ENCODE measurements at regions not wholly inside any gene's neighbourhood (a gene's known extent, or its start where the extent isn't known, plus 50 kb on each side); places are given as distances from the start of the nearest gene placed in this dataset.

DNA sequence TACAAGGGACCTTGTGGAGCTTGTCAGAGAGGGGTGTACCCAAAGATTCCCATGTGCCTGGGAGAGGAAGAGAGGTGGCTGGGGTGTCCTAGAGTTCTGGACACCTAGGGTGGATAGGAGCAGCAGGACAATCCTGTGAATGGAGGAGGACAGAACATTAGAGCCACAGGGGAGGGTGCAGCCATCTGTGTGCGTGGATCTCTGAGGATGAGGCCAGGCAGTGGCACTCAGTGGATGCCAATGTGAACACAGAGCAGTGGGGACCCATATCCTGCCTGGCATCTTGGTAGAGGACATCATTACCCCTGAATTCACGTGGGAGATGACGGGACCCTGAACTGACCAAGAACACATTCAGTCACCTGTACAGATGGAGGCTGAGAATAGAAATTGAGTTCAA lies 205.3 kb downstream of the CD83 start:
- ATAC-seq (replicated peaks in 1 of 2) (no peak), DNase-seq (no peak)
- Mint-ChIP-seq H3K4me1 (ENCODE audit: low read depth) (peaks cover 28% of the 10 kb centered on the region), H3K27ac (no peak overlapping the region), H3K27me3 (ENCODE audit: low read depth) (peaks cover 25% of the 10 kb centered on the region), H3K4me3 (peak overlapping the region in 1 of 2 donors; percentile 46), H3K36me3 (ENCODE audit: insufficient read depth in 2 of 2) (no peaks in the 10 kb centered on the region), H3K9me3 (no peaks in the 10 kb centered on the region)

DNA sequence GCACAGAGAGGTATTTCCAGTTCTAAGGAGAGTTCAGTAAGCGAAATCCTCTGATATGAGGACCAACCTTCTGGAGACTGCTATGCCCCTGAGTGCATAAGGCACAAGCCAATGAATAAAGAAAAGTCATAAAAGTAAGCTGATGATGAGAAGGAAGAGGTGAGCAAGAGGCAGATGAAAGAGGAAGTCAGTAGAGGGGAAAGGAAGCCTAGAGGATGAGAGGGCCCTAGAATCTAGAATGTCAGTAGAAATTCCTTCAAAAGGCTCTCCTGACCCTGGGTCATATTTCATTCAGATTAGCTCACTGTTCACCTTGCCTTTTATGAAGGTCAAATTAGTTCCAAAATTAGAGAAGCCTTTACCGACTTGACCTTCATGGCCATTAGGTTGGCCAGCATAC lies 209.2 kb downstream of the CD83 start:
- Mint-ChIP-seq H3K36me3 (ENCODE audit: insufficient read depth in 2 of 2) (no peaks in the 10 kb centered on the region), H3K9me3 (no peaks in the 10 kb centered on the region), H3K4me3 (no peak overlapping the region), H3K27ac (no peak overlapping the region), H3K27me3 (ENCODE audit: low read depth) (peaks cover 13% of the 10 kb centered on the region), H3K4me1 (ENCODE audit: low read depth) (peaks cover 27% of the 10 kb centered on the region)
- ATAC-seq (replicated peaks in 1 of 2) (no peak), DNase-seq (no peak)

DNA sequence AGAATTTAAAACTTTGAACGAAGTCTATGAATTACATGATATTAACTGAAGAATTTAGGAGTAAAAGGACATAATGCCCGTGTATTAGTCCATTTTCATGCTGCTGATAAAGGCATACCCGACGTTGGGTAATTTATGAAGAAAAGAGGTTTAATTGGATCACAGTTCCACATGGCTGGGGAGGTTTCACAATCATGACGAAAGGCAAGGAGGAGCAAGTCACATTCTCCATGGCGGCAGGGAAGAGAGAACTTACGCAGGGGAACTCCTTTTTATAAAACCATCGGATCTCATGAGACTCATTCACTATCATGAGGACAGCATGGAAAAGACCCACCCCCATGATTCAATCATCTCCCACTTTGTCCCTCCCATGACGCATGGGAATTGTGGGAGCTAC lies 210.6 kb downstream of the CD83 start:
- H3K27ac Mint-ChIP-seq = no peak overlapping the region

DNA sequence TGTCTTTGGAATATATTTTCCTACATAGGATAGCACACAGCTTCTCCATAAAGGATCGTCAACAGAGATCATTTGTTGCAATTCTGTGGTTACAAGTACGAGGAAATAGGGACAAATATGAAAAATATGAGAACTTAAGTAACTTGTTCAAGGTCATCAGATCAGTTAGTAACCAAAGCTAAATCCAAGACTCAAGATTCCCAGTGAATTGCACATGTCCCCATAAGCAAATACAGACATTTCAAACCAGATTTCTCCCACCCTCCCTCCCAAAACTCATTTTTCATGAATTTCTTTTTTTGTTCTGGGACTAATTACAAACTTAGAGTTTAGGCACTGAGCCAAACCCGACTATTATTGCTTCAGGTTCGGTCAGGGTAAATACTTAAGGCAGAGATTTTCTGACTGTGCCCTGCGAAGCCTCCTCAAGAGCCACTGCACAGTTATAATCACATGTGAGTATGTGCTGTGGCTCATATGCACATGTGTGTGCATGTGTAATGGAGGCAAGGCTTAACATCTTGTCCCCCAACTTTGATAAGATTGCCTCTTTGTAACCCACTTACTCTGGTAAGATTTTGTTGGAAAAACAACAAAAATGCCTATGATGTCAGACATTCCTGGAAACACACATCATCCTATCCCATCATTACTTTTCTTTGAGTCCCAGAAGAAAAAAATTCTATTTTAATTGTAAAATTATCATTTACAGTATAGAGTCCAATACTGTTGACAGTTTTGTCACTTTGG lies 216.2 kb downstream of the CD83 start:
- H3K27me3 Mint-ChIP-seq (ENCODE audit: low read depth) = no peaks in the 10 kb centered on the region
- no peak overlapping the region for H3K27ac Mint-ChIP-seq
- H3K4me1 Mint-ChIP-seq (ENCODE audit: low read depth) = peaks cover 6% of the 10 kb centered on the region
- DNase-seq (no peak), ATAC-seq (replicated peaks in 1 of 2) (no peak)
- H3K4me3 Mint-ChIP-seq = no peak overlapping the region
- peaks cover 2 to 3% of the 10 kb centered on the region in 2 donors for H3K9me3 Mint-ChIP-seq
- peaks cover 1 to 3% of the 10 kb centered on the region in 2 donors for H3K36me3 Mint-ChIP-seq (ENCODE audit: insufficient read depth in 2 of 2)

More for the DNA sequence above, 210.6 kb downstream of the CD83 start:
- H3K4me1 Mint-ChIP-seq (ENCODE audit: low read depth) = peaks cover 18% of the 10 kb centered on the region
- ATAC-seq (replicated peaks in 1 of 2) = no peak
- H3K36me3 Mint-ChIP-seq (ENCODE audit: insufficient read depth in 2 of 2) = no peaks in the 10 kb centered on the region
- no peak for DNase-seq
- H3K27me3 Mint-ChIP-seq (ENCODE audit: low read depth) = no peaks in the 10 kb centered on the region
- H3K4me3 Mint-ChIP-seq = no peak overlapping the region
- no peaks in the 10 kb centered on the region for H3K9me3 Mint-ChIP-seq

DNA sequence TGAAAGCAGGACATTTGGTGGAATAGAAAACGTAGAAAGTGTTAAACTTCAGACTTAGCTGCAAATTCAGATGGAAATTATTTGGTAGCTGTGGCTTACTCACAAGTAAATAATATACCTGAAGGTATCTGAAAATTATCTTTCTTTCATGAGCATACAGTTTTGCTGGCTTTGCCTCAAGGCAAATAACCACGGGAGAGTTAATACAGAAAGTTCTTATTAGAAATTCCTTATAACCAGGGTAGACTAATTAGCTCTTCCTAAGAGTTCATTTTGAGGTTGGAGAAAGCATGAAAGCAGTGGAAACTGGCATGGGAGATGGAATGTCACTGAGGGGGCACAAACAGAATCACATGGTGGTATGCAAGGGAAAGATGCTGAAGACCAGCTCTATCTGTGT lies 217.5 kb downstream of the CD83 start:
- Mint-ChIP-seq H3K36me3 (ENCODE audit: insufficient read depth in 2 of 2) (peaks cover 1 to 3% of the 10 kb centered on the region in 2 donors), H3K4me1 (ENCODE audit: low read depth) (peaks cover 6% of the 10 kb centered on the region), H3K4me3 (no peak overlapping the region), H3K9me3 (peaks cover 2 to 3% of the 10 kb centered on the region in 2 donors), H3K27me3 (ENCODE audit: low read depth) (no peaks in the 10 kb centered on the region), H3K27ac (no peak overlapping the region)
- ATAC-seq (replicated peaks in 1 of 2) (no peak), DNase-seq (no peak)

DNA sequence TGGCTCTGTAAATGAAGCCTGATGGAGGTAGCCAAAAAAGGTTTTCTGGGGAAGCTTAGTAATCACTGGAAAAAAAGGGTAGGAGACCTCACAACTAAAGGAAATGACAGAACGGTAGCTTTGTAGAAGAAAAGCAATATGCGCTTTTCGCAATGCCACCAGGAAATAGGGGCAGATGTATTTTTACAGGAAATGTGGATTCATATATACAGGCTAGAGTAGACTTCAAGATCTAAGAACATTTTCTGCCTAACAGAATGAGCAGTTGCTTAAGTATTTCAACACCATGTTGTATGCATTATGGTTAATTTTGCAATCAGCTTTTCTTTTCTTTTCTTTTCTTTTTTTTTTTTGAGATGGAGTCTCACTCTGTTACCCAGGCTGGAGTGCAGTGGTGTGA lies 219.6 kb downstream of the CD83 start:
- Mint-ChIP-seq H3K27ac (no peak overlapping the region), H3K27me3 (ENCODE audit: low read depth) (no peaks in the 10 kb centered on the region), H3K4me1 (ENCODE audit: low read depth) (peaks cover 6% of the 10 kb centered on the region), H3K4me3 (no peak overlapping the region), H3K9me3 (peaks cover 2 to 3% of the 10 kb centered on the region in 2 donors), H3K36me3 (ENCODE audit: insufficient read depth in 2 of 2) (peaks cover 1 to 3% of the 10 kb centered on the region in 2 donors)
- ATAC-seq (replicated peaks in 1 of 2) (no peak), DNase-seq (no peak)

DNA sequence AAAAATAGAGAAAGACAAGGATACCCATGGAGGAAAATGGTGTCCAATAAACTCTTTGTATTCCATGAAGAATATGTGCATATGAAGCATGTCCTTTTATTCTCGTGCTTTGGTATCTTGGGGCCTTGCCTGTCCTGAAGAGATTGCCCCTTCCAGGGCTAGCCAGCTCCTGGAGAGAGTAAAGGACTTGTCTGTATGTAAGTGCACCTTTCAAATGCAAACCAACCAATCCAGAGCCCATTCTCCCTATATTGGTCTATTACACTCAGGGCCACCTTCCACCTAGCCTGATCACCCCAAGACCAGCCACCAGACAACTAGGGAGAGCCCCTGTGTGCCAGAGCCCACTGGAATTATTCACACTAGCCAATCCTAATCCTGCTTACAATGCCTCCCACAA lies 221.6 kb downstream of the CD83 start:
- DNase-seq = no peak
- ATAC-seq (replicated peaks in 1 of 2) = no peak
- H3K4me3 Mint-ChIP-seq = no peak overlapping the region

DNA sequence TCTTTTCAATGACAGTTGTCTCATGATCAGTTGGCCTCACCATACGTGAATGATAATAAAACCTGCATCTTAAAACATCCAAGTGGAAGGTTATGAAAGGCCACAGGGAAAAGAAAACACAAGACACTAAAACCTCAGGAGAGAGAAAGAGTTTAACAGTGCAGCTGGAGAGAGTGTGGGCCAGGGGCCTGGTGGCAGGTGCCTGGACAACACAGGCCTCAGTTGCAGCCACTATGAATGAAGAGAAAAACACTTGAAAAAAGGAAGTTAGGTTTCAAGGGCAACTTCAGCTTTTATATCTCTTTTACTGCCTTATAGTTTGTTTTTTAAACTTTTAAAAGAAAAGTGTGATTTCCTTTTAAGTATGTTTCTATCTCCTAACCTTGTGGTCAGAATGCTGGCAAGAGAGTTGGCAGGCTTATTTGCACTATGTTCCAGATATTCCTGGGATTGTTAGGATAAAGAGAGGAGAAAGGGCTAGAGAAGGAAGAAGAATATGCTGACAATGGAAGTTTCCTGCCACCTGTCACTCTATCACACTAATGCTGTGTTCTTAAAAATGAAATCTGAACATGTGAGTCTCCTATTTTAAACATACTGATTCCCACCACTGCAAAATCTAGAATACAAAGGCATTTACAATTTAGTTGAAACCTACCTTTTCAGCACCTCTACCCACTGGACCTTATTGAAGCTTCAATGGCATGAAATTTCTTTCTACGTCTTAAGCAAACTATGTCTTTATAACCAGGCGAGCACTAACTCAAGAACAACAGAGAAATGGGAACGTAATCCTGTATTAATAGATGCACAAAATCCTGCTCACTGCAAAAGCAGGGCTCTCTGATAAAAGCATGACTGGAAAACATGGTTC lies 222.4 kb downstream of the CD83 start:
- Mint-ChIP-seq H3K27me3 (ENCODE audit: low read depth) (no peaks in the 10 kb centered on the region), H3K9me3 (peaks cover 2 to 3% of the 10 kb centered on the region in 2 donors), H3K36me3 (ENCODE audit: insufficient read depth in 2 of 2) (peaks cover 1 to 3% of the 10 kb centered on the region in 2 donors), H3K27ac (no peak overlapping the region), H3K4me3 (no peak overlapping the region), H3K4me1 (ENCODE audit: low read depth) (peaks cover 6% of the 10 kb centered on the region)
- ATAC-seq (replicated peaks in 1 of 2) (no peak), DNase-seq (no peak)

More for the DNA sequence above, 221.6 kb downstream of the CD83 start:
- Mint-ChIP-seq H3K27ac (no peak overlapping the region), H3K27me3 (ENCODE audit: low read depth) (no peaks in the 10 kb centered on the region), H3K36me3 (ENCODE audit: insufficient read depth in 2 of 2) (peaks cover 1 to 3% of the 10 kb centered on the region in 2 donors), H3K9me3 (peaks cover 2 to 3% of the 10 kb centered on the region in 2 donors), H3K4me1 (ENCODE audit: low read depth) (peaks cover 6% of the 10 kb centered on the region)

DNA sequence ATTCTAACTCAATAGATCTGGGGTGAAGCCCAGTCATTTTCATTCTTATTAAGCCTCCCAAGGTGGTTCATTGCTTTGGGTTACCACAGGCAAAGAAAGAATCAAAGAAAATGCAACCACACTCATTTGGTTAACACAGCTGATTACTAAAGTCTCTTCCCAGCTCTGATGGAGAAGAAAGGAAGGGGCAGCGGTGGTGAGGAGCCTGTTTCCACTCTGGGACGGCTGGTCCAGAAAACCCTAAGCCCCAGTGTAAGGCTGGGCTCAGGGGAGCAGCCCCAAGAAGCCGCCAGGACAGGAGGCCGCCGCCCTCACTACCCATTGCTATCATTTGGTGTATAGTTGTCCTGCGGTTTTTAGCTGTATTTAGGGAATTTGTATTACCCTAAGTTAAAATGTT lies 226.9 kb downstream of the CD83 start:
- H3K4me1 Mint-ChIP-seq (ENCODE audit: low read depth) = peaks cover 12% of the 10 kb centered on the region
- peaks cover 0 to 2% of the 10 kb centered on the region in 2 donors for H3K9me3 Mint-ChIP-seq
- no peak overlapping the region for H3K27ac Mint-ChIP-seq
- H3K4me3 Mint-ChIP-seq = no peak overlapping the region
- no peak for DNase-seq
- H3K27me3 Mint-ChIP-seq (ENCODE audit: low read depth) = no peaks in the 10 kb centered on the region
- no peaks in the 10 kb centered on the region for H3K36me3 Mint-ChIP-seq (ENCODE audit: insufficient read depth in 2 of 2)
- ATAC-seq (replicated peaks in 1 of 2) = no peak

DNA sequence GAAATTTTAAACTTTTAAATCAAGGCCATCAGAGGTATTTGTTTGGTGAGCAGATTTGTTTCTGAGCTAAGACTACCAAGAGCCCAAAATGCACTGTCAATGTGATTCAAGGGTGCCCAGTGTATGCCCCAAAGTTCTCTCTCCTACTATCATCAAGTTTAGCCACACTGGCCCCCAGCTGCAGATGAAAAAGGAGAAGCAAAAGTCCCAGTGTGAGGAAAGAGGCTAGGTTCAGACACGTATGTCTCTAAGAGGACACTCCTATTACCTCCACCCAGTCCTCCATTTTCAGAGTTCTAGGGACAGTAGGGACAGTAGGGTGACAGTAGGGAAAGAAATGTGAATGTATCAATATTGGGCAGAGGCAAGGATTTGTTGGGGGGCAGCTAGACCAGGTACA lies 230.8 kb downstream of the CD83 start:
- Mint-ChIP-seq H3K9me3 (peaks cover 2% of the 10 kb centered on the region in 2 donors), H3K36me3 (ENCODE audit: insufficient read depth in 2 of 2) (peaks cover 2 to 3% of the 10 kb centered on the region in 2 donors), H3K4me3 (no peak overlapping the region), H3K27ac (no peak overlapping the region), H3K27me3 (ENCODE audit: low read depth) (no peaks in the 10 kb centered on the region), H3K4me1 (ENCODE audit: low read depth) (peaks cover 20% of the 10 kb centered on the region)
- no peak for ATAC-seq (replicated peaks in 1 of 2)
- DNase-seq = no peak

DNA sequence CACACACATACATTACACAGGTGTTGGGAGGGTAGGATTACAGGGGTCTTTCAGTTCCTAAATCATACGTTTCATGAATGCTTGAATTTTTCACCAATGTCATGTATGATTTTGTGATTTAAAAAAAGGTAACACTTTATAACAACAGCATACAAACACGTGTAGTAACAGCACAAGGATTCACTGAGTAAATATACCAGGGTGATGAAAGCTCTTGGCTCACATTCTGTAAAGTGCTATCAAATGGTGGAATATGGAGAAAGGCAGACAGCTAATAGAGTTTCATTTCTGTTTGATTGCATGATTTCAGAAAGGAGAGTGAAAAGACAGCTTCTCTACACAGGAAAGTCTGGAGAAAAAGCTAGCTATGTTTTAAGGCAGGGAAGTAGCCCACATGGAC lies 231.9 kb downstream of the CD83 start:
- DNase-seq (no peak), ATAC-seq (replicated peaks in 1 of 2) (no peak)
- Mint-ChIP-seq H3K27me3 (ENCODE audit: low read depth) (no peaks in the 10 kb centered on the region), H3K27ac (no peak overlapping the region), H3K4me3 (no peak overlapping the region), H3K4me1 (ENCODE audit: low read depth) (peaks cover 31% of the 10 kb centered on the region), H3K9me3 (peaks cover 2% of the 10 kb centered on the region in 2 donors), H3K36me3 (ENCODE audit: insufficient read depth in 2 of 2) (peaks cover 2 to 3% of the 10 kb centered on the region in 2 donors)

DNA sequence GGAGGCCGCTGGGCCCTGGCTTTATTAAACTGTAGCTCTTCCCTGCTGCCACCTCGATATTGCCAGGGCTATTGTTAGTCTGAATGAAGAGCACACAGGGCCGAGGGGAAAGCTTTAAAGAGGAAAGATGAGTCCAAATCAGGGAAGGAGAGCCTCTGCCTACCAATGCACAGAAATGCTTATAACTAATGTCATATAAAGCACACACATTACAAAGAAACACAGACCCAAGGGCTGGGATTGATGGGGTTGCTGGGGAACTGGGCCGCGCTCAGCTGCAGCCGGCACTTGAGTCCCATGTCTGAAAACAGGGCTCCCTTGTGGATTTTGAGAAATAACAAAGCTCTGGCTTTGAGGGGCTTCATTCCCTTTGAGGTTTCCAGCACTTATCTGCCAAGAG lies 232.6 kb downstream of the CD83 start:
- DNase-seq (no peak), ATAC-seq (replicated peaks in 1 of 2) (no peak)
- H3K9me3 Mint-ChIP-seq = peaks cover 2% of the 10 kb centered on the region in 2 donors
- H3K27me3 Mint-ChIP-seq (ENCODE audit: low read depth) = no peaks in the 10 kb centered on the region
- H3K4me3 Mint-ChIP-seq = no peak overlapping the region
- H3K36me3 Mint-ChIP-seq (ENCODE audit: insufficient read depth in 2 of 2) = peaks cover 2 to 3% of the 10 kb centered on the region in 2 donors
- H3K27ac Mint-ChIP-seq = no peak overlapping the region
- H3K4me1 Mint-ChIP-seq (ENCODE audit: low read depth) = peaks cover 39% of the 10 kb centered on the region

DNA sequence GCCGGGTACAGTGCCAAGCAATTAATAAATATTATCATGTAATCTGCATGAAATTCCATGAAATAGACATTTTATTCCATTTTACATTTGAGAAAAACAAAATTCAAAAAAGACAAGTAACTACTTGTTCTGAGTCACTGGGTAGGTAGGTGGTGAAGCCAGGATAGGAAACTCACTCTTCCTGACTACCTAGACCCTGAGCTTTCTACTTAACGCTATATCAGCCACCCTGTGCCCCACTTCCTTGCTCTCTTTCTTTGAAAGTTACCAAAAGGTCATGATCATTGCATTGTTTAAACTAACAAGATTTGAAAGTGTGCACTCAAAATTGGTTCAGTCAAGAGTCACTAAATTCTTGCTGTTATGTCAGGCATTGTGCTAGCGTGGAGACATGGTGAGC lies 235.7 kb downstream of the CD83 start:
- Mint-ChIP-seq H3K4me1 (ENCODE audit: low read depth) (peaks cover 43% of the 10 kb centered on the region), H3K27me3 (ENCODE audit: low read depth) (no peaks in the 10 kb centered on the region), H3K36me3 (ENCODE audit: insufficient read depth in 2 of 2) (peaks cover 3% of the 10 kb centered on the region in 2 donors), H3K27ac (no peak overlapping the region), H3K4me3 (no peak overlapping the region), H3K9me3 (peaks cover 0 to 2% of the 10 kb centered on the region in 2 donors)
- ATAC-seq (replicated peaks in 1 of 2) (peak in 1 of 2 donors; percentile 40), DNase-seq (no peak)

All from activated T-cell treated with anti-CD3 and anti-CD28 coated beads, Interleukin-2, amount 50 U/mL, for 72 hours (primary cell).